PFSK-1 (cell line): ENCODE measurements at regions not wholly inside any gene's neighbourhood (a gene's known extent, or its start where the extent isn't known, plus 50 kb on each side); places are given as distances from the start of the nearest gene placed in this dataset.

Source experiments
- FOXP2 ChIP-seq: optimal IDR thresholded peaks from 2 replicates; pipeline ENCODE3; 2011; ENCODE audit warnings: borderline replicate concordance, control low read depth, inconsistent platforms; ENCODE audit not compliant: insufficient read depth; ENCODE audit errors: extremely low read length, extremely low read depth
- POLR2AphosphoS5 ChIP-seq: IDR thresholded peaks from 2 replicates; pipeline ENCODE4 v1.6.1; 2012; ENCODE audit warnings: low read depth, mild to moderate bottlenecking, control low read depth, low read length, moderate library complexity
- SIN3A ChIP-seq: IDR thresholded peaks from 2 replicates; pipeline ENCODE4 v1.6.1; 2012; ENCODE audit warnings: mild to moderate bottlenecking, low read length, moderate library complexity, borderline replicate concordance; ENCODE audit not compliant: insufficient read depth
- TAF1 ChIP-seq: IDR thresholded peaks from 2 replicates; pipeline ENCODE4 v1.6.1; 2012; ENCODE audit warnings: low read length, control low read depth, borderline replicate concordance; ENCODE audit not compliant: insufficient read depth
- TF ChIP-seq, protein P1 (sequence below), 2 experiments: IDR thresholded peaks; 2 replicates each; pipeline versions ENCODE4 v1.6.1 to v1.8.0; 2011 to 2012; ENCODE audit warnings: low read depth in 2 of 2, low read length in 2 of 2, control low read depth in 1 of 2, inconsistent platforms in 1 of 2, mild to moderate bottlenecking in 1 of 2, moderate library complexity in 1 of 2; ENCODE audit not compliant: insufficient read depth in 1 of 2

DNA sequence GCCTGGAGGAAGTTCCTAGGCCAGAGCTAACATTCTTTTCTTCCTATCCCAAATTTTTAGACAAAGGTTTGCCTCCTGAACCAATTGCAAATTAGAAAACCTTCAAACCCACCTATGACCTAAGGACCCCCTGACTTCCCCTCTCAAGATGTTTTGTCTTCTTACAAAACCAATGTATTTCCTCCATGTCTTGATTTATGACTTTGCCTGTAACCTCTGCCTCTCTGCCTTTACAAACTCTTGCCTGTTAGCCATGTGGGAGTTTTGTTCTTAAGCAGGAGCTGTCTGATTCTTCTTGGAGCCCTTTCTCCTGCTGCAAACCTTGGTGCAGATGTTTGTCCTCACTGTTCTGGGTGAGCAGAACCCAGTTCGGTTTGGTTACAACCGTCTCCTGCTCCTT is 222.3 kb upstream of the BOD1L1 start:
- TF ChIP-seq, protein P1, sequence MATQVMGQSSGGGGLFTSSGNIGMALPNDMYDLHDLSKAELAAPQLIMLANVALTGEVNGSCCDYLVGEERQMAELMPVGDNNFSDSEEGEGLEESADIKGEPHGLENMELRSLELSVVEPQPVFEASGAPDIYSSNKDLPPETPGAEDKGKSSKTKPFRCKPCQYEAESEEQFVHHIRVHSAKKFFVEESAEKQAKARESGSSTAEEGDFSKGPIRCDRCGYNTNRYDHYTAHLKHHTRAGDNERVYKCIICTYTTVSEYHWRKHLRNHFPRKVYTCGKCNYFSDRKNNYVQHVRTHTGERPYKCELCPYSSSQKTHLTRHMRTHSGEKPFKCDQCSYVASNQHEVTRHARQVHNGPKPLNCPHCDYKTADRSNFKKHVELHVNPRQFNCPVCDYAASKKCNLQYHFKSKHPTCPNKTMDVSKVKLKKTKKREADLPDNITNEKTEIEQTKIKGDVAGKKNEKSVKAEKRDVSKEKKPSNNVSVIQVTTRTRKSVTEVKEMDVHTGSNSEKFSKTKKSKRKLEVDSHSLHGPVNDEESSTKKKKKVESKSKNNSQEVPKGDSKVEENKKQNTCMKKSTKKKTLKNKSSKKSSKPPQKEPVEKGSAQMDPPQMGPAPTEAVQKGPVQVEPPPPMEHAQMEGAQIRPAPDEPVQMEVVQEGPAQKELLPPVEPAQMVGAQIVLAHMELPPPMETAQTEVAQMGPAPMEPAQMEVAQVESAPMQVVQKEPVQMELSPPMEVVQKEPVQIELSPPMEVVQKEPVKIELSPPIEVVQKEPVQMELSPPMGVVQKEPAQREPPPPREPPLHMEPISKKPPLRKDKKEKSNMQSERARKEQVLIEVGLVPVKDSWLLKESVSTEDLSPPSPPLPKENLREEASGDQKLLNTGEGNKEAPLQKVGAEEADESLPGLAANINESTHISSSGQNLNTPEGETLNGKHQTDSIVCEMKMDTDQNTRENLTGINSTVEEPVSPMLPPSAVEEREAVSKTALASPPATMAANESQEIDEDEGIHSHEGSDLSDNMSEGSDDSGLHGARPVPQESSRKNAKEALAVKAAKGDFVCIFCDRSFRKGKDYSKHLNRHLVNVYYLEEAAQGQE (IDR thresholded peaks at IDR 0.05; ENCODE audit: insufficient read depth in 1 of 2, low read depth in 2 of 2, low read length in 2 of 2), result no peak
- no peak for TF ChIP-seq FOXP2
- no peak for TF ChIP-seq TAF1
- no peak for TF ChIP-seq POLR2AphosphoS5
- no peak for TF ChIP-seq SIN3A

DNA sequence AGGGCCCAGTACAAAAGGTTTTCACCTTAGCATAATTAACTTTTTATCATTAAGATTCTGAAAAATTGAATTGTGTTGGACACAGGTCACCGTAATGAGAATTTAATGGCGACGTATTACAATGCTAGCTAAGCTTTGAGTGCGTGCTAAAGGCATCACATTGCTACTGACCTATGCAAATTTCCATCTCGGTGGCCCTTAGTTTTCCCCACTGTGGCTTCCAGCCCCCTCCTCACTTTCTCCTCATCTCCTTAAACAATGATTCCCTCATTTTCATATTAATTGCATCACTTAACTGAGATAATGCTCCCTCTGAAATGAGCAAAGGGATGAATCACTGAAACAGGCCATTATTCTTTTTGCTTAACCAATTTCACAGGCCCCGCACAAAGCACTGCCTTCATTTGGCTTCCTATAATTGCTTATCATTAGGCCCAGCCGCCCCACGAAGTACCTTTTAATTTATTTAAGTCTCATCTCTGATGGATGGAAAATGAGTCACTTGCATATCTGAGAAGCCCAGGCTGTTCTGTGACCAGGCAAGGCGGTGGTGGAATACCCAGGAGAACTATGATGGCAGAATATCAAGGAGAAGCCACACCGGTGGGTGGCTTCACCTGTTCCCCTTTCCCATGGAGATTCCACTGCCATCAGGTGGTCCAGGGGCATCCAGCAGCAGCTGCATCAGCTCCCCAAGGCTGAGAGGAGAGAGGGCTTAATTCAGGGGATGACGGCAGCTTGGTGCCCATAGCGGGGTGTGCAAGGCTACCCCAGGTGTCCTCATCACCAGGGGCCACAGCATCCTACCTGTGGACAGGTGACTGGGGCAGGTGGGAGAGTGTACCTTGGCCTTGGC is 223.8 kb upstream of the BOD1L1 start:
- TF ChIP-seq FOXP2, result no peak

DNA sequence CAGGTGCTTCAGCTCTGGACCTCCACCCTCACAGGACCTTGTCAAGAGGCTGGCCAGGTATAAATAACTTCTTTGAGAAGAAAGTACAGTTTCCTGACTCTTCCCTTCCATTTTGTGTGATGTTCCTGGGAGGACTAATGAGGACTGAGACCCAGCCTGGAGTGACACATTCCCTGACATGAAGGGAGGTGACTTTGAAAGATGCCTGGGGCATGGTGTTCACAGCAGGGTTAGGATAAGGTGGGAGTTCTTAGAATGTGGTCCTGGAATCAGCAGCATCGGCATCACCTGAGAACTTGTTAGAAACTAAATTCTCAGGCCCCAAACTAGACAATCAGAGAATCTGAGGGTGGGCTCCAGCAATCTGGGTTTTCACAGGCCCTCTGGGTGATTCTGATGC is 224.9 kb upstream of the BOD1L1 start:
- TF ChIP-seq POLR2AphosphoS5 (no peak), FOXP2 (no peak), TAF1 (no peak), SIN3A (no peak)
- TF ChIP-seq, protein P1 (IDR thresholded peaks at IDR 0.05; ENCODE audit: insufficient read depth in 1 of 2, low read depth in 2 of 2, low read length in 2 of 2), result no peak

DNA sequence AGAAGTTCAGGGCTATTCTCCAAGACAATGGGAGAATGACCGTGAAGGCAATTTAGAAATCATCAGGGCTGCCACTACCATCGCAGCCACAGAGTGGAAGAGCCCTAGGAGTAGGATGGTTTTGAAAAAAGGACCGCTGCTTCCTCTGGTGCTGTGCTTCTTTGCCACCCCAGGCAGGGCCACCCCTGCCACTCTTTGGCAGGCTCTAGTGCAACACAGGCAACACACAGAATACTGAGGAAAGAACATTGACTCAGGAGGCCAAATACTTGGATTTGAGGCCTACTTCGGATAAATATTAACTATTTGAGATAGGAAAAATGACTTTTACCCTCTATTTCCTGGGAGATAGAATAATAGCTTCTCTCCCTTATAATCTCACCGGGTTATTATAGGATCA is 228.9 kb upstream of the BOD1L1 start:
- TF ChIP-seq SIN3A (no peak), POLR2AphosphoS5 (no peak), FOXP2 (no peak), TAF1 (no peak)
- TF ChIP-seq, protein P1 (IDR thresholded peaks at IDR 0.05; ENCODE audit: insufficient read depth in 1 of 2, low read depth in 2 of 2, low read length in 2 of 2), result no peak

DNA sequence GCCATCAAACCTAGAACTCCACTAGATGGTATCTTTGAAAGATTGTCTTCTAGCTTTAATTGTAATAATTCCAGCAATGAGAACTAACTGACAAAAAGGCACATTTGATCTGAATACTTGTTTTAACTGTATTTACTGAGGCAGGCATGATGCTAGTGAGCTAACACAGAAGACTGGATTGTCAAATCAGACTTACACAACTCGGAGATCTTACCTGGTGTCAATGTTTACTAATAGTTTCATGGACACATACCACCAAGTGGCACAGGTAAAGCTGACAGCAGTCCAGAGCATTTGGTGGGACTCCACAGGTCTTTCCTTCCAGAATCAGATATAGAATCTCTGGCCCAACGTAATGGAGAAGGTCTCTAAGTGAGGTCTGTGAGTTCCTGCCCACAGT is 229.9 kb upstream of the BOD1L1 start:
- TF ChIP-seq TAF1 (no peak), FOXP2 (no peak), POLR2AphosphoS5 (no peak), SIN3A (no peak)
- TF ChIP-seq, protein P1 (IDR thresholded peaks at IDR 0.05; ENCODE audit: insufficient read depth in 1 of 2, low read depth in 2 of 2, low read length in 2 of 2), result no peak
